ENCODE measurements at regions not wholly inside any gene's neighbourhood (a gene's known extent, or its start where the extent isn't known, plus 50 kb on each side); places are given as distances from the start of the nearest gene placed in this dataset.

DNA sequence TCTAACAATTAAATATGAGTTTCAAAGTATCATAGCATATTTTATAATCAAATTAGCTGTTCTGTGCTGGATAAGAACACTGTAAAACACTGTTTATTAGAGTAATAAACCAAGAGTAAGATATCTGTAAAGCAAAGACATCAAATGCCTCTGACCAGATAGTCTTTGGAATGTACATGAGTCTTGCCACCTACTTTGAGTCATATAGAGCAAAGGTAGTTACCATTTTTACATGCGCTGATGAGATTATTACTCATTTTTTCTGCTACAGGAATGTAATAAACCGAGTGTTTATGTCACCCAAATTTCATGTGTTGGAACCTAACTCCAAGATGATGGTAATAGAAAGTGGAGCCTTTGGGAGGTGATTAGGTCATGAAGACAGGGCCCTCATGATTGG, 654.5 kb downstream of the CETN3 start:
- ATAC-seq (no peak), DNase-seq (no peak)
- 85 to 91% methylated on average over 2 of the region's 2 CpGs for WGBS, 2 donors
- H3K4me3 ChIP-seq: no peak overlapping the region
- H3K27me3 ChIP-seq: no peaks in the 10 kb centered on the region
- intact Hi-C loops (cut with DNase I): no loop called here
- H3K9me3 ChIP-seq: no peaks in the 10 kb centered on the region
- H3K4me1 ChIP-seq: no peaks in the 10 kb centered on the region
- TF ChIP-seq POLR2A (IDR thresholded peaks at IDR 0.05): no peak
- no peak overlapping the region for H3K27ac ChIP-seq
- H3K36me3 ChIP-seq (replicated peaks in 1 of 2; ENCODE audit: insufficient read depth in 1 of 2, low read depth in 2 of 2): no peaks in the 10 kb centered on the region

- no peak for TF ChIP-seq POLR2A (IDR thresholded peaks at IDR 0.05)
- TF ChIP-seq, protein P1, sequence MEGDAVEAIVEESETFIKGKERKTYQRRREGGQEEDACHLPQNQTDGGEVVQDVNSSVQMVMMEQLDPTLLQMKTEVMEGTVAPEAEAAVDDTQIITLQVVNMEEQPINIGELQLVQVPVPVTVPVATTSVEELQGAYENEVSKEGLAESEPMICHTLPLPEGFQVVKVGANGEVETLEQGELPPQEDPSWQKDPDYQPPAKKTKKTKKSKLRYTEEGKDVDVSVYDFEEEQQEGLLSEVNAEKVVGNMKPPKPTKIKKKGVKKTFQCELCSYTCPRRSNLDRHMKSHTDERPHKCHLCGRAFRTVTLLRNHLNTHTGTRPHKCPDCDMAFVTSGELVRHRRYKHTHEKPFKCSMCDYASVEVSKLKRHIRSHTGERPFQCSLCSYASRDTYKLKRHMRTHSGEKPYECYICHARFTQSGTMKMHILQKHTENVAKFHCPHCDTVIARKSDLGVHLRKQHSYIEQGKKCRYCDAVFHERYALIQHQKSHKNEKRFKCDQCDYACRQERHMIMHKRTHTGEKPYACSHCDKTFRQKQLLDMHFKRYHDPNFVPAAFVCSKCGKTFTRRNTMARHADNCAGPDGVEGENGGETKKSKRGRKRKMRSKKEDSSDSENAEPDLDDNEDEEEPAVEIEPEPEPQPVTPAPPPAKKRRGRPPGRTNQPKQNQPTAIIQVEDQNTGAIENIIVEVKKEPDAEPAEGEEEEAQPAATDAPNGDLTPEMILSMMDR (IDR thresholded peaks at IDR 0.05): no peak
- intact Hi-C loops (cut with DNase I): no loop called here
- DNase-seq: peak in 2 of 4 donors; percentile 11 to 22
- no peaks in the 10 kb centered on the region for H3K4me1 ChIP-seq
- ATAC-seq: peak; percentile 71
- H3K4me3 ChIP-seq: no peak overlapping the region
- no peaks in the 10 kb centered on the region for H3K36me3 ChIP-seq (replicated peaks in 1 of 2; ENCODE audit: insufficient read depth in 1 of 2, low read depth in 2 of 2)
- WGBS, 2 donors: 29 to 31% methylated on average over 2 of the region's 2 CpGs
- no peaks in the 10 kb centered on the region for H3K9me3 ChIP-seq
- H3K27ac ChIP-seq: no peak overlapping the region
- no peaks in the 10 kb centered on the region for H3K27me3 ChIP-seq
These were observed 674.5 kb downstream of the CETN3 start for GRCh38 chr5:89735082-89735481.

- TF ChIP-seq, protein P1 (IDR thresholded peaks at IDR 0.05): no peak
- Histone ChIP-seq H3K36me3 (replicated peaks in 1 of 2; ENCODE audit: insufficient read depth in 1 of 2, low read depth in 2 of 2) (no peaks in the 10 kb centered on the region), H3K27me3 (no peaks in the 10 kb centered on the region), H3K9me3 (no peaks in the 10 kb centered on the region), H3K27ac (no peak overlapping the region), H3K4me1 (peaks cover 10% of the 10 kb centered on the region), H3K4me3 (no peak overlapping the region)
- DNase-seq (no peak), ATAC-seq (peak; percentile 55)
- intact Hi-C loops (cut with DNase I): no loop called here
- WGBS, 2 donors: 10 to 44% methylated on average over 1 of the region's 1 CpG
These were observed 675.8 kb downstream of the CETN3 start for GRCh38 chr5:89733772-89734171.

- H3K36me3 ChIP-seq (replicated peaks in 1 of 2; ENCODE audit: insufficient read depth in 1 of 2, low read depth in 2 of 2): no peaks in the 10 kb centered on the region
- no peaks in the 10 kb centered on the region for H3K27me3 ChIP-seq
- intact Hi-C loops (cut with DNase I): no loop called here
- no peak for TF ChIP-seq POLR2A (IDR thresholded peaks at IDR 0.05)
- TF ChIP-seq, protein P1 (IDR thresholded peaks at IDR 0.05): peak in 5 of 7 experiments; percentile 8 to 27 (median 23)
- peak in 1 of 4 donors; percentile 6 for DNase-seq
- ATAC-seq: no peak
- no peak overlapping the region for H3K27ac ChIP-seq
- no peaks in the 10 kb centered on the region for H3K9me3 ChIP-seq
- no peak overlapping the region for H3K4me3 ChIP-seq
- peaks cover 14% of the 10 kb centered on the region for H3K4me1 ChIP-seq
- 50 to 56% methylated on average over 2 of the region's 2 CpGs for WGBS, 2 donors
These were observed 679.8 kb downstream of the CETN3 start for GRCh38 chr5:89729623-89730301.

GRCh38 chr5:89728750-89729149, 680.8 kb downstream of the CETN3 start:
- Histone ChIP-seq H3K4me1 (peaks cover 14% of the 10 kb centered on the region), H3K9me3 (no peaks in the 10 kb centered on the region), H3K27me3 (no peaks in the 10 kb centered on the region), H3K27ac (no peak overlapping the region), H3K4me3 (no peak overlapping the region), H3K36me3 (replicated peaks in 1 of 2; ENCODE audit: insufficient read depth in 1 of 2, low read depth in 2 of 2) (no peaks in the 10 kb centered on the region)
- ATAC-seq (peak; percentile 88), DNase-seq (peak; percentile 23 to 78 (median 62))
- TF ChIP-seq, protein P1 (IDR thresholded peaks at IDR 0.05): no peak
- no peak for TF ChIP-seq POLR2A (IDR thresholded peaks at IDR 0.05)
- WGBS, 2 donors: 20 to 26% methylated on average over 5 of the region's 5 CpGs
- intact Hi-C loops (cut with DNase I): no loop called here
